Retinal pigment epithelial cell (primary cell): ENCODE measurements at regions not wholly inside any gene's neighbourhood (a gene's known extent, or its start where the extent isn't known, plus 50 kb on each side); places are given as distances from the start of the nearest gene placed in this dataset.

Source experiments
- DNase-seq: peaks from one replicate; pipeline ENCODE4 v3.0.0-alpha.2; 2010; ENCODE audit warnings: low read depth
- H3K4me3 ChIP-seq: 2 replicates; pipeline ENCODE4 v1.5.1; 2011; ENCODE audit warnings: mild to moderate bottlenecking, low read length, control low read depth, moderate library complexity
- CTCF ChIP-seq: conservative IDR thresholded peaks from 2 replicates; pipeline ENCODE4 v1.5.1; 2011; ENCODE audit warnings: low read depth, low read length, control low read depth, inconsistent platforms

DNA sequence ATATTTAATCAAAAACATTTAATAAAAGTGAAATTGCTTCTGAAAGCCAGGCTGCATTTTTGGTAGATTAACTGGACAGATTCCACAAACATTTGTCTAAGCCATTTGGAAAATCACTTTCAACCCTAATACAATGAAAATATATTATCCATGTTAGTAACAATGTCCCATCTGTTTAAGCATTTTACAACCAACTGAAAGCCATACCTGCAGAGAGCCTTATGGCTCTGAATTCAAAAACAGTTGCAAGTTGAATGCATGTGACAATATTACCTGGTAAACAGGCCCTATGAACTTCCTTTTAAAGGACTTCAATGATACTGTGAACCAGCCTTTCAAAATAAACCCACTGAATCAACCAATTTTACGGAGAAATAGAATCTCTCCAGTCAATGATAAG, 468.1 kb downstream of the BTG1 start:
- no peak for TF ChIP-seq CTCF
- DNase-seq: no peak
- H3K4me3 ChIP-seq: no peak overlapping the region

DNA sequence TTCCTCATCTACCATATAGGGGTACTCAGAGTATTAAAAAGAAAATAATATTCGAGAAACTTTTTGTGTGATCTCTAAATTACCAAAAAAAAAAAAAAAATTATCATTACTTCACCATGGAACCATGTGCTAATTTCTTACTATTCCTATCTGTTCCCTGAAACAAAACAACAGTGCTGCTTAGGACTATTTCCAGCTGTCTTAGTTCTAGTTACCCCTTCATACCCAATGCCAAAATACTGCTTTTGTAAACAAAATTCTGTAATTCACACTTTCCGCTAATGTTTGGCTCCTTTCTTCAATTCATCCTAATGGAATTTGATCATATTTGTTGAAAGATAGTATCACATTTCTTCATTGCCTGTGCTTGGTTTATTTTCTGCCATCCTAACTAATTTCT, 470.2 kb downstream of the BTG1 start:
- TF ChIP-seq CTCF: no peak
- H3K4me3 ChIP-seq: no peak overlapping the region
- DNase-seq: no peak

DNA sequence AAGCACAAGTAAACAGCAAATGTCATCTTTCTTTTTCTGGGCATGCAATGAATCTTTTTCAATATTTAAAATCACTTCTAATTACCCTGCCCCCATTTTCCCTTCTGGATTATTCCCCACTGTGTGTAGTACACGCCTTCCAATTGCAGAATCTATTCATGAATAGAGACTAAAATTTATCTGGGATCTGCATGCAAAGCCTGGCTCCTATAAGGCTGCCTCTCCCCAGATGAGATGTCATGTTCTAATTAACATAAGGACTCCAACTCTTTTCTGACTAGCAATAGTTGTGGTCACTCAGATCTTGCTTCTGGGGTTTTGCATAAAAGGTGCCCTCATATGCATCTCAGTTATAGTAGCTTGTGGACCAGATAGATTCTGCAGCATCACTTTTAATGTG, 473.5 kb downstream of the BTG1 start:
- no peak overlapping the region for H3K4me3 ChIP-seq
- TF ChIP-seq CTCF: no peak
- DNase-seq: no peak

DNA sequence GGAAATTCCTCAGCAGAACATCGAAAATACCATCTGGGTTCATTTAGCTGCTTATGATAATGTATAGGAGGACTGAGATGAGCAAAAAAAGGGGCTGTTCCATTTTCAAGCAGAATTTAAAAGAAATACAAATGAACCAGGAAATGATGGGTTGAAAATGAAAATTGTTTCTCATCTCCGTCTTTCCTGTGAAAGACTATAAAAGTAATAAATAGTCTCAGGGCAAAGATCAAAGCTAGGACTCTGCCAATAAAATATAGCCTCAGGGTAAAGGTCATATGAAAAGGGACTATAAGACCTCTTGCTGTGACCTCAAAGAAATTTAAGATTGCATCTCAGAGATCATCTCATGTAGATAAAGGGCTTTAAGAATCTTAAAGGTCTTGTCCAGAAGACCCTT, 478.0 kb downstream of the BTG1 start:
- no peak for TF ChIP-seq CTCF
- H3K4me3 ChIP-seq: no peak overlapping the region
- no peak for DNase-seq

DNA sequence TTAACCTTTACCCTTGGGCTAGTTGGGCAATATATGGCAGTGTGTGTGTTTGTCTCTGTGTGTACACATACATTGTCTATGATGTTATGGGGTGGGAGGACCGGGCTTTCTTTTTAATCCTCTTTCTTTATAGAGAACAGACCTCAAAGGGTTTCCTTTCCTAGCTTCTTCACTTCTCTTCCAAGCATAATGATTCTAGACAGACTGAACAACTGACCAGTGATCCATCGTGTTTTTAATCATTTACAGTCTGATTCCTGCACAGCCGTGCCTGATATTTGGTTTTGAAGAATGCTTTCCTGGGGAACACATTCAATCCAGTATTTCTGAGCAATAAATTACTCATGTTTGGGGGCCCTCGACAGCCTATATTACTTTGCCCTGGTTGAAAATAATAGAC, 481.1 kb upstream of the DCN start:
- no peak for TF ChIP-seq CTCF
- no peak overlapping the region for H3K4me3 ChIP-seq
- DNase-seq: no peak

GRCh38 chr12:91663310-91663709, 480.7 kb upstream of the DCN start:
- DNase-seq: no peak
- H3K4me3 ChIP-seq: no peak overlapping the region
- no peak for TF ChIP-seq CTCF

- DNase-seq: no peak
- no peak for TF ChIP-seq CTCF
- no peak overlapping the region for H3K4me3 ChIP-seq
Observed at GRCh38 chr12:91662021-91662420, 479.4 kb upstream of the DCN start.
